ENCODE measurements at regions not wholly inside any gene's neighbourhood (a gene's known extent, or its start where the extent isn't known, plus 50 kb on each side); places are given as distances from the start of the nearest gene placed in this dataset.

DNA sequence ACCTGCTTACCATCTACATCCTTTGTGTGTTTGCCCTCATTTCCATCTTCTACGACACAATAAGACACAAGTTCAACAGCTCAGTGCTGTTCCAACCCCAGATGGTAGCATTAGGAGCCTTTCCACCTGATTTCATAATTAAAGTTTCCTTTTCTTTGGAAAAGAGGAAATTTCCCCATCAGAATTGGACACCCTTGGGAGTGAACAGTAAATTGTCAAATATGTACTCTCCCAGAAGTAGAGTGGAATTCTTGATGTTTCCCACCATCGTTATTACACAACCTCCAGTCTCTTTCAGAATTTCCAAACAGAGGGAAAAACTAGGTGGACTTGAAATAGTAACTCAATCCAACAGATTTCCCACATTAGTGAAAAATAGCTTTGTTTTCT is 337.6 kb upstream of the OR4E1 start:
- DNase-seq = no peak

- no peak for DNase-seq
Observed at GRCh38 chr14:22010545-22011252, 337.1 kb upstream of the OR4E1 start.

DNA sequence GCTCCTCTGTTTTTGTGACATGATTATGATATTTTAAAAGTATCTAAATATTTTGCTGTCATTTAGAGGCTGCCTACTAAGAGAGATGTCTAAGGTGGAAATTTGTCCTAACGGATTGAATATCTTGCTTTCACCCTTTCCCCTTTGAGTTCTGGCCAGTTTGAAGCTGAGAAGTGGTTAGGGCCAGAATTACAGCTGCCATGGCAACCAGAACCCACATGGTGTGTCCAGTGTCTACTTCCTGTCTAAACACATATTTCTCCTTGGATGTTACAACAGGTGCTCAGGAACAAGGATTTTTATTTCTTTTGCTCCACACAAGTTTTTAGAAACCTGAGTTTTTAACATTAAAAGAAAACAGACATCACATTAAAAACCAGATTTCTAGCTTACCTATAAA is 335.1 kb upstream of the OR4E1 start:
- no peak for DNase-seq

DNA sequence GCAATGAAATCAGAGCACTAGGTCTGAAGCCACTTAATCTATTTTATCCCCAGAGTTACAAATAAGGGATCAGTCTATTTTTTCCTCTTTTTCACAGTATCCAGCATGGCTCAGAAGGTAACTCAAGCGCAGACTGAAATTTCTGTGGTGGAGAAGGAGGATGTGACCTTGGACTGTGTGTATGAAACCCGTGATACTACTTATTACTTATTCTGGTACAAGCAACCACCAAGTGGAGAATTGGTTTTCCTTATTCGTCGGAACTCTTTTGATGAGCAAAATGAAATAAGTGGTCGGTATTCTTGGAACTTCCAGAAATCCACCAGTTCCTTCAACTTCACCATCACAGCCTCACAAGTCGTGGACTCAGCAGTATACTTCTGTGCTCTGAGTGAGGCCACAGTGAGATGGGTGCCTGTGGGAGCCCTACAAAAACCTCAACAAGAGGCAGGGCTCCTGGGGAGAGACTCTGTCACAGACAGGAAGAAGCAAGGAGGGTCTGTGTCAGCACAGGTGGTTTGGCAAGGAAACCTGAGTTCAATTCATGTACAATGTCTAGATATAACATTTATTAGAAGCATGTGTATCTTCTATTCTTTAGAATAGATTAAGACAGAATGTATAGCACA is 334.3 kb upstream of the OR4E1 start:
- DNase-seq = no peak

- no peak for DNase-seq
Observed at GRCh38 chr14:22007363-22007762, 333.7 kb upstream of the OR4E1 start.

GRCh38 chr14:22003461-22003860 is 329.8 kb upstream of the OR4E1 start:
- no peak for DNase-seq

GRCh38 chr14:22002860-22003284 is 329.3 kb upstream of the OR4E1 start:
- DNase-seq = no peak

DNA sequence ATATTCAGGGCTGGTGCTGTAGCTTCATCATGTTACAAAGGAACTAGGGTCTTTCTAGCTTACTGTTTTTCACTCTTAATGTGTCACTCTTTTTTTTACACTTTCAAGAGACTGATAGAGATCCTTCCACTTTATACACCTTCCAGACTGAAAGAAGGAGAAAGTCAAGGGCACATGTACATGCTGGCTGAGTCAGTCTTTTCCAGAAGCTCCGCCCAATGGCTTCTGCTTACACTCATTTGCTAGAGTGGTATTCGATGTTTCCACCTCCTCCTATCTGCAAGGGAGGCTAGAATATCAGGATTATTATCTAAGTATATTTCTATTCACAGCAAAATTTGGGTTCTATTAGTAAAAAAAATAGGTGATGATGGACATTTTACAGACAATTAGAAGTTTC is 325.8 kb upstream of the OR4E1 start:
- no peak for DNase-seq

- no peak for DNase-seq
Observed at GRCh38 chr14:21997300-21997699, 323.7 kb upstream of the OR4E1 start.

DNA sequence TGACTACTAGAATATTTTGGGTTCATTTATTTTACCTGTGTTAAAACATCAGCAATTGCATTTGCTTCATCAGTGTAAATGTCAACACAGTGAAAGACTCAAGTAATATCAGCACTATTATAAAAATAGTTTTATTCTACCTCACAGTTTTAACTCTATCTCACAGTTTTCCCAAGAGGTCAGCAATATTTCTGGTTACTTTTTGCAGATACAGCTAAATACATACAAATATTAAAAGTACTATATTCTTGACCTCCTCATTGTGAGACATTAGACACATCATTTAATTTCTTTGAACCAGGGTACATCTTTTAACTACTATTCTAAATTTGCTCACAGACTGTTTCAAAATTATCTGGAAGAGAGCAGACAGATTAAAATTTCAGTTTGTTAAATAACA is 321.7 kb upstream of the OR4E1 start:
- DNase-seq = no peak

GRCh38 chr14:21993837-21994236 is 320.2 kb upstream of the OR4E1 start:
- no peak for DNase-seq

DNA sequence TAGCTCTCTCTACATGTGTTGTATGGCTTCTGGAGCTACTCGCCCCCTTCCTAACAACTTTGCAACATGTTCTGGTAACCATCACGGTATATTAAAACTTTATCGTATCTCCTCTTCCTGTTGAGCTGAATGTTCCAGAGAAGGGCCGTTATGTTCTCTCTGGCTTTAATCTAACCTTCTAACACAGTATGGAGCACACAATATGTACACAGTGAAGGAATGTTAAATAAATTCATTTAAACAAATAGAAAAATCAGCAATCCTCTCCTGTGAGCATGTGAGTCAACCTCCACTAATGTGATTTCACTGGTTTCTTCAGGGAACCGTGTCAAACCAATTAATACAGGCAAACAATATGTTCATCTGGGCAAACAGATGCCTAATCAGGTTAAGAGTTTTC is 319.5 kb upstream of the OR4E1 start:
- DNase-seq = no peak

GRCh38 chr14:21991130-21991529 is 317.5 kb upstream of the OR4E1 start:
- DNase-seq = no peak

GRCh38 chr14:21990116-21990515 is 316.5 kb upstream of the OR4E1 start:
- DNase-seq = no peak

GRCh38 chr14:21989090-21989489 is 315.5 kb upstream of the OR4E1 start:
- DNase-seq = no peak

- no peak for DNase-seq
Observed at GRCh38 chr14:21988413-21988812, 314.8 kb upstream of the OR4E1 start.

- DNase-seq = no peak
Observed at GRCh38 chr14:21987937-21988336, 314.3 kb upstream of the OR4E1 start.

- no peak for DNase-seq
Observed at GRCh38 chr14:21985081-21985480, 311.5 kb upstream of the OR4E1 start.

GRCh38 chr14:21978999-21979314 is 305.3 kb upstream of the OR4E1 start:
- no peak for DNase-seq

GRCh38 chr14:21978184-21978998 is 304.8 kb upstream of the OR4E1 start:
- no peak for DNase-seq

DNA sequence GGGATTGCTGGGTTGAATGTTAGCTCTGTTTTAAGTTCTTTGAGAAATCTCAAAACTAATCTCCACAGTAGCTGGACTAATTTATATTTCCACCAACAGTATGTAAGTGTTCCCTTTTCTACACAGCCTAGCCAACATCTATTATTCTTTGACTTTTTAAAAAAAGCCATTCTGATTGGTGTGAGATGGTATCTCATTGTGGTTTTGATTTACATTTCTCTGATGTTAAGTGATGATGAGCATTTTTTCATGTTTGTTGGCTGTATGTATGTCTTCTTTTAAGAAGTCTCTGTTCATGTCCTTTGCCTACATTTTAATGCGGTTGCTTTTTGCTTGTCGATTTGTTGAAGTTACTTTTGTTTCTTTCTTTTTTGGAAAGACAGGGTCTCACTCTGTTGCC is 301.1 kb upstream of the OR4E1 start:
- no peak for DNase-seq

GRCh38 chr14:21965042-21965441 is 291.4 kb upstream of the OR4E1 start:
- DNase-seq = no peak

DNA sequence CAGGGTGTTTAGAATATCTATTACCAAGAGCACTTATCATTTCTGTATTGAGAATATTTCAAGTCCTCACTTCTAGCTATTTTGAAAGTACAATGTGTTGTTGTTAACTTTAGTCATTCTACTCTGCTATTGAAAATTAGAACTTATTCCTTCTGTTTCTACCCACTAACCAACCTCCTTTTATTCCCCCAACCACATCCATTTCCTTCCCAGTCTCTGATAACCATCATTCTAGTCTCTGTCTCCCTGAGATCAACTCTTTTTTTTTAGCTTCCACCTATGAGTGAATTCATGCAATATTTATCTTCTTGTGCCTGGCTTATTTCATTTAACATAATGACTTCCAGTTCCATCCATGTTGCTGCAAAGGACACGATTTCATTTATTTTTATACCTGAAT is 290.6 kb upstream of the OR4E1 start:
- no peak for DNase-seq

- no peak for DNase-seq
Observed at GRCh38 chr14:21960636-21961035, 287.0 kb upstream of the OR4E1 start.

Data from right forelimb (tissue), 1 donor.